Hepatocyte (in vitro differentiated cells): ENCODE measurements at regions not wholly inside any gene's neighbourhood (a gene's known extent, or its start where the extent isn't known, plus 50 kb on each side); places are given as distances from the start of the nearest gene placed in this dataset.

ENCODE experiments used
- EZH2 ChIP-seq: fragments of 200-600 bp; sonication (generic); IDR thresholded peaks from 2 replicates; pipeline ENCODE4 v1.6.1; 2016; ENCODE audit warnings: antibody characterized with exemption, mild to moderate bottlenecking, borderline replicate concordance
- TF ChIP-seq, protein P1 (sequence below): fragments of 200-600 bp; sonication (generic); IDR thresholded peaks from 2 replicates; pipeline ENCODE4 v1.5.1; 2016; ENCODE audit warnings: antibody characterized with exemption, mild to moderate bottlenecking; ENCODE audit not compliant: poor library complexity

DNA sequence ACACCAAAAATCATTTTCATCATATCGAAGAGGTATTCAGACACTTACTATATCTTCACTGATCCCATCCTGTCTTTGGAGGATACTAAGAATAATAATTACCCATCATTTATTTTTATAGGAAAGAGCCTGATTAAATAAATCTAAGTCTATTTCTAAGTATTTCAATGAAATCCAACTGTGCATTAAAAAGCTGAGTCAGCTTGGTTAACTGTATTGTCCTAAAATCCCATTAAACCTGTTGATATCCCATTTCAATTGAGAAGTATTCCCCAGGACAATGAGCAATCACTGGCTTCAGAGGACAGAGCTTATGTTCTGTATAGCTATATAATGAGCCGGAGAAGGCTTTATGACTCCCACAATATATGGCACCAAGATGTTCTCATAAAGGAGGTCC is 142.0 kb upstream of the RORB start:
- TF ChIP-seq, protein P1, sequence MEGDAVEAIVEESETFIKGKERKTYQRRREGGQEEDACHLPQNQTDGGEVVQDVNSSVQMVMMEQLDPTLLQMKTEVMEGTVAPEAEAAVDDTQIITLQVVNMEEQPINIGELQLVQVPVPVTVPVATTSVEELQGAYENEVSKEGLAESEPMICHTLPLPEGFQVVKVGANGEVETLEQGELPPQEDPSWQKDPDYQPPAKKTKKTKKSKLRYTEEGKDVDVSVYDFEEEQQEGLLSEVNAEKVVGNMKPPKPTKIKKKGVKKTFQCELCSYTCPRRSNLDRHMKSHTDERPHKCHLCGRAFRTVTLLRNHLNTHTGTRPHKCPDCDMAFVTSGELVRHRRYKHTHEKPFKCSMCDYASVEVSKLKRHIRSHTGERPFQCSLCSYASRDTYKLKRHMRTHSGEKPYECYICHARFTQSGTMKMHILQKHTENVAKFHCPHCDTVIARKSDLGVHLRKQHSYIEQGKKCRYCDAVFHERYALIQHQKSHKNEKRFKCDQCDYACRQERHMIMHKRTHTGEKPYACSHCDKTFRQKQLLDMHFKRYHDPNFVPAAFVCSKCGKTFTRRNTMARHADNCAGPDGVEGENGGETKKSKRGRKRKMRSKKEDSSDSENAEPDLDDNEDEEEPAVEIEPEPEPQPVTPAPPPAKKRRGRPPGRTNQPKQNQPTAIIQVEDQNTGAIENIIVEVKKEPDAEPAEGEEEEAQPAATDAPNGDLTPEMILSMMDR, result no peak
- TF ChIP-seq EZH2, result no peak
